Pancreas (tissue), 10 donors: ENCODE measurements at regions not wholly inside any gene's neighbourhood (a gene's known extent, or its start where the extent isn't known, plus 50 kb on each side); places are given as distances from the start of the nearest gene placed in this dataset.

Source experiments
- ATAC-seq, 4 donors: fragments of 200-7000 bp; cut with Tn5 transposase; one replicate each; pipeline versions ENCODE4 v1.8.0 to v1.9.1; 2020; ENCODE audit warnings: mild to moderate bottlenecking in 4 of 4, moderate library complexity in 4 of 4
- DNase-seq, 6 donors: peaks; one replicate each; pipeline ENCODE4 v3.0.0-alpha.2; 2020
- FAIRE-seq: peaks from 2 replicates; lab custom pipeline; 2012; peaks lifted over from hg19 to GRCh38; lab: Jason Lieb, UNC
- H3K27ac ChIP-seq, 4 donors: fragments of 200-600 bp; sonication (generic); 1 replicate in 3 of 4; 2 replicates in 1 of 4; pipeline versions ENCODE4 v1.5.0 to v1.8.0; 2020
- H3K27me3 ChIP-seq, 4 donors: fragments of 200-600 bp; one replicate each; pipeline ENCODE4 v1.8.0; 2021
- H3K36me3 ChIP-seq, 3 donors: fragments of 200-600 bp; sonication (generic) in 1 of 3; one replicate each; pipeline versions ENCODE4 v1.5.0 to v1.8.0; 2020 to 2021
- H3K4me1 ChIP-seq, 3 donors: fragments of 200-600 bp; one replicate each; pipeline ENCODE4 v1.8.0; 2021
- H3K4me3 ChIP-seq, 4 donors: fragments of 200-600 bp; sonication (generic) in 2 of 4; one replicate each; pipeline versions ENCODE4 v1.5.0 to v1.8.0; 2020 to 2021
- H3K9me3 ChIP-seq, 4 donors: fragments of 200-600 bp; one replicate each; pipeline ENCODE4 v1.8.0; 2021
- WGBS, 2 donors: extraction: QIAGEN DNeasy Blood & Tissue Kit; methylation state at CpG; one replicate each; pipeline ENCODE4 v1.1.7; 2013; 5-methylcytosine and 5-hydroxymethylcytosine counted together
- intact Hi-C, 3 donors: fragments of 100-400 bp; cut with DNase I; formaldehyde crosslinking; loops; one replicate each; pipeline versions ENCODE4 v1.11.1 to v1.14.2; 2022
- TF ChIP-seq, protein P1 (sequence below), 4 donors: fragments of 200-600 bp; sonication (generic) in 3 of 4; IDR thresholded peaks; one replicate each; pipeline versions ENCODE4 v1.5.0 to v1.8.0; 2021; ENCODE audit warnings: antibody characterized with exemption in 4 of 4
- donor health status: healthy with polysubstance abuse.
- donor health status: DM: no; HTN: no; CAD: no; lungs with moderate emphysema.
- donor health status: DM: no; HTN: no; CAD: no.
- donor health status: control.
- donor health status: control.
- donor health status: Bipolar disorder and iron deficiency.
- donor health status: DM: yes; HTN: yes; CAD: no.
- donor health status: DM: no; HTN: no; CAD: no.
- donor health status: DM: no; HTN: no; CAD: no.
- donor health status: DM: yes; HTN: yes; CAD: no.

DNA sequence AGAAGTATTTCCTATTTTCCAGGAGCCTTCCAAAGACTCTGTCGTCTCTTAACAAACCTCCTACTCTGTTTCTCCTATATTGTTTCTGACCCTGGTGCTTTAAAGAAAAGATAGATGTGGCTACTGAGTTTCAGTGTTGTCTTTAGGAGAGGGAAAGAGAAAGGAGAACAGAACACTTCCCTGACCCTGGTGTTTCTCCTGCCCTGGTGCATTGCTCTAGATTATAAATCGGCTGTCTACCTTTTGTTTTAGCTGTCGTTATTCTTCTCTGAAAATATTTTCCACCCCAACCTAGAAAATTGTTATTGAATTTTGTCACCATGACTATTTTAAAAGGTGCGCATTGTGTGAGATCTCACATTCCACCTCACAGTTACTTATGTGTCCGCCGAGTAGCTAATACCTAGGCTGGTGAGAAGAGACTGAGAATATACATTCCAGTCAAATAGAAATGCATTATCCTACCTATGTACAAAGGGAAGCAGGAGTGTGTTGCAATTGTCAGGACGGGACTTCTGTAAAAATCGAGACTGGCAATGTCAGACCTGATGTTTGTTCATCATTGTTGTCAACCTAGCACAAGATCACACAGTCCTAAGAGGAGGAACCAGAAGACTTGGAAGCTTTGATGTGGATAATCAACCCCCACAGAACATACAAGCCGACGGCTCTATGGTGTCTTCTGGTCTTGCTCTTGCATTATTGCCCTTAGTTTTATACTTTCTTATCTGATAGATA is 108.7 kb upstream of the SLC38A4 start:
- FAIRE-seq (no peak), ATAC-seq (no peak), DNase-seq (no peak)
- TF ChIP-seq, protein P1, sequence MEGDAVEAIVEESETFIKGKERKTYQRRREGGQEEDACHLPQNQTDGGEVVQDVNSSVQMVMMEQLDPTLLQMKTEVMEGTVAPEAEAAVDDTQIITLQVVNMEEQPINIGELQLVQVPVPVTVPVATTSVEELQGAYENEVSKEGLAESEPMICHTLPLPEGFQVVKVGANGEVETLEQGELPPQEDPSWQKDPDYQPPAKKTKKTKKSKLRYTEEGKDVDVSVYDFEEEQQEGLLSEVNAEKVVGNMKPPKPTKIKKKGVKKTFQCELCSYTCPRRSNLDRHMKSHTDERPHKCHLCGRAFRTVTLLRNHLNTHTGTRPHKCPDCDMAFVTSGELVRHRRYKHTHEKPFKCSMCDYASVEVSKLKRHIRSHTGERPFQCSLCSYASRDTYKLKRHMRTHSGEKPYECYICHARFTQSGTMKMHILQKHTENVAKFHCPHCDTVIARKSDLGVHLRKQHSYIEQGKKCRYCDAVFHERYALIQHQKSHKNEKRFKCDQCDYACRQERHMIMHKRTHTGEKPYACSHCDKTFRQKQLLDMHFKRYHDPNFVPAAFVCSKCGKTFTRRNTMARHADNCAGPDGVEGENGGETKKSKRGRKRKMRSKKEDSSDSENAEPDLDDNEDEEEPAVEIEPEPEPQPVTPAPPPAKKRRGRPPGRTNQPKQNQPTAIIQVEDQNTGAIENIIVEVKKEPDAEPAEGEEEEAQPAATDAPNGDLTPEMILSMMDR (IDR thresholded peaks at IDR 0.05): no peak
- Histone ChIP-seq H3K9me3 (no peaks in the 10 kb centered on the region), H3K27ac (no peak overlapping the region), H3K36me3 (no peaks in the 10 kb centered on the region), H3K4me3 (no peak overlapping the region), H3K27me3 (no peaks in the 10 kb centered on the region), H3K4me1 (no peaks in the 10 kb centered on the region)
- 60 to 66% methylated on average over 10 of the region's 10 CpGs for WGBS, 2 donors
- intact Hi-C loops: loop anchor here in 2 of 3 donors (5.0 to 10.0 kb wide), 2 partner anchors 252 to 260 kb away; no protein-coding TSS in a partner anchor

DNA sequence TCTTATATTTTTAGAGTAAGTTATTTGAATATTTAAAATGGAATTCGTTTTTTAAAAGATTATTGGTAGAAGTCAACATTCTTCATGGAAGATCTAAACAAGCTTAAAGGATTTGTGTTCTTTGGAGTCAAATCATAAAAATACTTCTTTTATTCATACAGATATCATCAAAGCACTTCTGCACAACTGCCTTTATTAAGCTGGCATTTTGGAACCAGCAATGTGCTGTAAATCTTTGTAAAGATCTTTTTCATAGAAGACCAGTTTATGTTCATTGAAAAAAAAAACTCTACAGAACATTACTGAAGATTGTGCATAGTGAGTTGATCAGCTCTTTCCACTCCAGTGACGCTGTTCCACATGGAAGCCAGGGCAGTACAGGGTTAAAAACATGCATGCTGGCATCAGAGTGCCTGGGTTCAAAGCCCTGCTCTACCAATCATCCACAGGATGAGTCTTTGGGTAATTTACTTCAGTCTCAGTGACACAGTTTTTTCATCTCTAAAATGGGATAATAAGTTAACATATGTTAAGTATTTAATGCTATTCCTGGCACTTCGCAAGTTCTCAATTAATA is 109.6 kb upstream of the SLC38A4 start:
- ATAC-seq (no peak), DNase-seq (no peak), FAIRE-seq (no peak)
- TF ChIP-seq, protein P1 (IDR thresholded peaks at IDR 0.05): no peak
- H3K27me3 ChIP-seq: no peaks in the 10 kb centered on the region
- intact Hi-C loops: loop anchor here in 1 of 3 donors (10.0 kb wide), 1 partner anchor 261 kb away; no protein-coding TSS in a partner anchor
- H3K36me3 ChIP-seq: no peaks in the 10 kb centered on the region
- no peak overlapping the region for H3K4me3 ChIP-seq
- no peaks in the 10 kb centered on the region for H3K4me1 ChIP-seq
- no peak overlapping the region for H3K27ac ChIP-seq
- H3K9me3 ChIP-seq: no peaks in the 10 kb centered on the region
- WGBS, 2 donors: 69 to 76% methylated on average over 3 of the region's 3 CpGs

DNA sequence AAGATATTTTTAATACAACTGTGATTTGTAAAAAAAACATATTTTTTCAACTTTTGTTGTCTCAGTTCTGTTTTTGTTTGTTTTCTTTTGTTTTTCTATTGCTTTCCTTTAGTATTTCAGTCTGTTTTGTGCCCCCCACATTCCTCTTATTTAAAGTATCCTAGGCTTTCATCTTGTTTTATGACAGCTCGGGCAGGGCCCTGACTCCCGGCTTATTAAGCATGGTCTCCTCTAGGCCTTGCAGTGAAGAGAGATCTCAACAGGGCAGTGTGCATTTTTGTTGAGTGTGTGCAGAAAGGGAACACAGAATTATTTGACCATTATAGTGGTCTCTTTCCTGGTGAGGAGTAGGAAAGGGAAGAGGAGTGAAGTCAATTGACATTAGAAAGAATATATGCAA is 110.2 kb upstream of the SLC38A4 start:
- Histone ChIP-seq H3K27ac (no peak overlapping the region), H3K4me1 (no peaks in the 10 kb centered on the region), H3K9me3 (no peaks in the 10 kb centered on the region), H3K27me3 (no peaks in the 10 kb centered on the region), H3K4me3 (no peak overlapping the region), H3K36me3 (no peaks in the 10 kb centered on the region)
- FAIRE-seq: no peak
- intact Hi-C loops: loop anchor here in 1 of 3 donors (10.0 kb wide), 1 partner anchor 261 kb away; no protein-coding TSS in a partner anchor
- no peak for DNase-seq
- WGBS, 2 donors: 60 to 73% methylated on average over 2 of the region's 2 CpGs
- TF ChIP-seq, protein P1 (IDR thresholded peaks at IDR 0.05): no peak
- no peak for ATAC-seq

DNA sequence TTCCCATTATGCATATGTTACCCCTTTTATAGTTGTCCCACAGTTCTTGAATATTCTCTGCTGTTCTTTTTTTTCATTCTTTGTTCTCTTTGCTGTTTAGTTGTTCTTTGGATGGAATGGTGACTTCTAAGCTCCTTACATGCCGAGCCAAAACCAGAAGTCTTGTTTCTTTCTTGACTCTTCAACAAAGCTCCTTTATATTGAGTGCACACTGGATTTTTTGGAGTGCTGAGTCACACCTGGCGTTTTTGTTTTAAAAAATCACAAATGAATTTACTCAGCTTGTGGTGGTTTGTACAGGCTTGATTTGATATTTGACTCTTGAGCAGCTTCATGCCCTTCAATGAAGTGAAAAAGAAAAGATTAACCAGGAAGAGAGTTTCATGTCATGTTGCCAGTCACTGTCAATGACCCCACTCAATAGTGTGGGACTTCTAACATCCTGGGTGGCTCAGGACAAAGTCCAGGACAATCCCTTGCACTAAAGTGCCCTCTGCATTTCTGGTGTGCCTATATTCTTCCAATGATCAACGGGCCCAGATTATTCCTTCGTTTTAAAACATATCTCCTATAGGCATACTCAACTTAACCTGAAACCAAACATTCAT is 112.4 kb upstream of the SLC38A4 start:
- intact Hi-C loops: loop anchor here in 1 of 3 donors (10.0 kb wide), 1 partner anchor 263 kb away; no protein-coding TSS in a partner anchor

More for the DNA sequence above, 112.4 kb upstream of the SLC38A4 start:
- Histone ChIP-seq H3K27ac (no peak overlapping the region), H3K9me3 (no peaks in the 10 kb centered on the region), H3K4me1 (no peaks in the 10 kb centered on the region), H3K4me3 (no peak overlapping the region), H3K36me3 (no peaks in the 10 kb centered on the region), H3K27me3 (no peaks in the 10 kb centered on the region)
- ATAC-seq: no peak
- DNase-seq: no peak
- TF ChIP-seq, protein P1 (IDR thresholded peaks at IDR 0.05): no peak
- FAIRE-seq: no peak
- 69 to 75% methylated on average over 4 of the region's 4 CpGs for WGBS, 2 donors
